ENCODE measurements at regions not wholly inside any gene's neighbourhood (a gene's known extent, or its start where the extent isn't known, plus 50 kb on each side); places are given as distances from the start of the nearest gene placed in this dataset.
"Not testable (repeated sequence)": the region's sequence is repeated elsewhere in the genome, so short reads cannot be mapped to it uniquely, and the experiment has no call there.

- DNase-seq = no peak
Observed at GRCh38 chr2:16745466-16745865, 79.8 kb upstream of the CYRIA start.

GRCh38 chr2:16744521-16744920 lies 78.9 kb upstream of the CYRIA start:
- DNase-seq = no peak

GRCh38 chr2:16742026-16742425 lies 76.4 kb upstream of the CYRIA start:
- DNase-seq = no peak

GRCh38 chr2:16741498-16741897 lies 75.9 kb upstream of the CYRIA start:
- no peak for DNase-seq

GRCh38 chr2:16739778-16740581 lies 74.3 kb upstream of the CYRIA start:
- no peak for DNase-seq

- no peak for DNase-seq
Observed at GRCh38 chr2:16738361-16739225, 73.0 kb upstream of the CYRIA start.

- DNase-seq = no peak
Observed at GRCh38 chr2:16737812-16738211, 72.2 kb upstream of the CYRIA start.

- no peak for DNase-seq
Observed at GRCh38 chr2:16736633-16737032, 71.0 kb upstream of the CYRIA start.

- DNase-seq = no peak
Observed at GRCh38 chr2:16729335-16729734, 63.7 kb upstream of the CYRIA start.

- no peak for DNase-seq
Observed at GRCh38 chr2:16728351-16729136, 62.9 kb upstream of the CYRIA start.

- not testable (repeated sequence) for DNase-seq
Observed at GRCh38 chr2:16727849-16728248, 62.2 kb upstream of the CYRIA start.

- DNase-seq = no peak
Observed at GRCh38 chr2:16727256-16727655, 61.6 kb upstream of the CYRIA start.

- DNase-seq = no peak
Observed at GRCh38 chr2:16726577-16726976, 60.9 kb upstream of the CYRIA start.

- no peak for DNase-seq
Observed at GRCh38 chr2:16726147-16726546, 60.5 kb upstream of the CYRIA start.

- no peak for DNase-seq
Observed at GRCh38 chr2:16725549-16725948, 59.9 kb upstream of the CYRIA start.

- no peak for DNase-seq
Observed at GRCh38 chr2:16722677-16723076, 57.0 kb upstream of the CYRIA start.

GRCh38 chr2:16722126-16722525 lies 56.5 kb upstream of the CYRIA start:
- no peak for DNase-seq

GRCh38 chr2:16721529-16721928 lies 55.9 kb upstream of the CYRIA start:
- not testable (repeated sequence) for DNase-seq

GRCh38 chr2:16720737-16721136 lies 55.1 kb upstream of the CYRIA start:
- not testable (repeated sequence) for DNase-seq

GRCh38 chr2:16719485-16719808 lies 53.8 kb upstream of the CYRIA start:
- DNase-seq = no peak

GRCh38 chr2:16718576-16719484 lies 53.2 kb upstream of the CYRIA start:
- DNase-seq = no peak

GRCh38 chr2:16717477-16717876 lies 51.8 kb upstream of the CYRIA start:
- no peak for DNase-seq
